ENCODE measurements at regions not wholly inside any gene's neighbourhood (a gene's known extent, or its start where the extent isn't known, plus 50 kb on each side); places are given as distances from the start of the nearest gene placed in this dataset.

GRCh38 chr12:91482231-91482630 lies 299.6 kb upstream of the DCN start:
- no peaks in the 10 kb centered on the region for H3K4me1 Mint-ChIP-seq (ENCODE audit: low read depth)
- no peaks in the 10 kb centered on the region for H3K36me3 Mint-ChIP-seq (ENCODE audit: low read depth)
- ChIA-PET CTCF (interaction anchor here (1.5 kb wide), 1 partner anchor 11 kb away, joined by 4 read pairs; no protein-coding TSS in a partner anchor), POLR2A (no interaction called here)
- ATAC-seq (no peak), DNase-seq (no peak)
- H3K4me3 Mint-ChIP-seq = no peak overlapping the region
- no peak overlapping the region for H3K27ac Mint-ChIP-seq
- intact Hi-C loops (cut with micrococcal nuclease) = no loop called here
- no peaks in the 10 kb centered on the region for H3K9me3 Mint-ChIP-seq
- no peaks in the 10 kb centered on the region for H3K27me3 Mint-ChIP-seq
- no peak for TF ChIP-seq CTCF (IDR thresholded peaks at IDR 0.05)

- peaks cover 2% of the 10 kb centered on the region for H3K9me3 Mint-ChIP-seq
- intact Hi-C loops (cut with micrococcal nuclease) = no loop called here
- no peaks in the 10 kb centered on the region for H3K36me3 Mint-ChIP-seq (ENCODE audit: low read depth)
- DNase-seq = no peak
- H3K27me3 Mint-ChIP-seq = peaks cover 2% of the 10 kb centered on the region
- no peak overlapping the region for H3K27ac Mint-ChIP-seq
- POLR2A ChIA-PET = no interaction called here
- ATAC-seq = no peak
- no peaks in the 10 kb centered on the region for H3K4me1 Mint-ChIP-seq (ENCODE audit: low read depth)
- CTCF ChIA-PET = no interaction called here
- H3K4me3 Mint-ChIP-seq = no peak overlapping the region
- no peak for TF ChIP-seq CTCF (IDR thresholded peaks at IDR 0.05)
Observed at GRCh38 chr12:91478500-91478899, 295.9 kb upstream of the DCN start.

GRCh38 chr12:91467686-91468085 lies 285.1 kb upstream of the DCN start:
- no peaks in the 10 kb centered on the region for H3K36me3 Mint-ChIP-seq (ENCODE audit: low read depth)
- no peak overlapping the region for H3K4me3 Mint-ChIP-seq
- H3K4me1 Mint-ChIP-seq (ENCODE audit: low read depth) = no peaks in the 10 kb centered on the region
- intact Hi-C loops (cut with micrococcal nuclease) = no loop called here
- DNase-seq (no peak), ATAC-seq (no peak)
- POLR2A ChIA-PET = no interaction called here
- CTCF ChIA-PET = no interaction called here
- no peaks in the 10 kb centered on the region for H3K27me3 Mint-ChIP-seq
- H3K9me3 Mint-ChIP-seq = peaks cover 2% of the 10 kb centered on the region
- no peak for TF ChIP-seq CTCF (IDR thresholded peaks at IDR 0.05)
- no peak overlapping the region for H3K27ac Mint-ChIP-seq

DNA sequence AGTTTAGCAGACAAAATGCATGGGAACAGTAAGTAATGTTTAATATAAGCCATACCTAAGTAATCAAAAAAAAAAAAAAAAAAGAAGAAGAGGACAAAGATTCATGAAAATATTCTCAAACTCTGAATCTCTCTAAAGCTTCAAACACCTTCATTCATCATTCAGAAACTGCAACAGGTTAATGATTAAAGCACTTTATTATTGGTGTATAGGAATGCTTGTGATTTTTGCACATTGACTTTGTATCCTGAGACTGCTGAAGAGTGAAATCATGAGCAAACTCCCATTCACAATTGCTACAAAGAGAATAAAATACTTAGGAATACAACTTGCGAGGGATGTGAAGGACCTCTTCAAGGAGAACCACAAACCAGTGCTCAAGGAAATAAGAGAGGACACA lies 278.4 kb upstream of the DCN start:
- ATAC-seq = no peak
- Mint-ChIP-seq H3K36me3 (ENCODE audit: low read depth) (no peaks in the 10 kb centered on the region), H3K27ac (no peak overlapping the region), H3K4me1 (ENCODE audit: low read depth) (no peaks in the 10 kb centered on the region), H3K27me3 (peaks cover 5% of the 10 kb centered on the region), H3K4me3 (no peak overlapping the region), H3K9me3 (peaks cover 2% of the 10 kb centered on the region)
- DNase-seq = no peak
- ChIA-PET CTCF (no interaction called here), POLR2A (no interaction called here)
- TF ChIP-seq CTCF (IDR thresholded peaks at IDR 0.05) = no peak
- intact Hi-C loops (cut with micrococcal nuclease) = no loop called here

- DNase-seq (no peak), ATAC-seq (no peak)
- Mint-ChIP-seq H3K27ac (no peak overlapping the region), H3K9me3 (no peaks in the 10 kb centered on the region), H3K4me1 (ENCODE audit: low read depth) (no peaks in the 10 kb centered on the region), H3K4me3 (no peak overlapping the region), H3K27me3 (peaks cover 7% of the 10 kb centered on the region), H3K36me3 (ENCODE audit: low read depth) (no peaks in the 10 kb centered on the region)
- CTCF ChIA-PET = no interaction called here
- TF ChIP-seq CTCF (IDR thresholded peaks at IDR 0.05) = no peak
- intact Hi-C loops (cut with micrococcal nuclease) = no loop called here
- POLR2A ChIA-PET = no interaction called here
Observed at GRCh38 chr12:91460469-91460868, 277.9 kb upstream of the DCN start.

Measured in activated CD8-positive, alpha-beta T cell treated with anti-CD3 and anti-CD28 coated beads for 36 hours (primary cell).